Peyer's patch (tissue), 4 donors: ENCODE measurements at regions not wholly inside any gene's neighbourhood (a gene's known extent, or its start where the extent isn't known, plus 50 kb on each side); places are given as distances from the start of the nearest gene placed in this dataset.

Source experiments
- DNase-seq, 3 donors: peaks; one replicate each; pipeline ENCODE4 v3.0.0-alpha.2; 2017 to 2019
- H3K27ac ChIP-seq, 4 donors: fragments of 200-600 bp; sonication (generic); one replicate each; pipeline ENCODE4 v1.5.1; 2016 to 2019
- H3K27me3 ChIP-seq, 2 donors: fragments of 200-600 bp; sonication (generic); one replicate each; pipeline ENCODE4 v1.5.1; 2019
- H3K36me3 ChIP-seq, 3 donors: fragments of 200-600 bp; sonication (generic); one replicate each; pipeline ENCODE4 v1.5.1; 2016 to 2019
- H3K4me1 ChIP-seq, 4 donors: fragments of 200-600 bp; sonication (generic); one replicate each; pipeline ENCODE4 v1.5.1; 2016 to 2019
- H3K4me3 ChIP-seq, 4 donors: fragments of 200-600 bp; sonication (generic); 1 replicate in 3 of 4; 2 replicates in 1 of 4; pipeline ENCODE4 v1.5.1; 2016 to 2019; ENCODE audit warnings: mild to moderate bottlenecking in 1 of 4
- H3K9me3 ChIP-seq, 4 donors: fragments of 200-600 bp; sonication (generic); one replicate each; pipeline ENCODE4 v1.5.1; 2016 to 2019; ENCODE audit warnings: mild to moderate bottlenecking in 1 of 4
- CTCF ChIP-seq, 6 experiments: fragments of 450-650 bp in 4 of 6; fragments of 200-600 bp in 2 of 6; sonication (generic) in 1 of 6; IDR thresholded peaks; one replicate each; pipeline ENCODE4 v1.5.1; 2017 to 2019; ENCODE audit warnings: antibody characterized with exemption in 6 of 6, mild to moderate bottlenecking in 3 of 6, moderate library complexity in 1 of 6
- POLR2A ChIP-seq, 2 donors: fragments of 450-650 bp; IDR thresholded peaks; one replicate each; pipeline ENCODE4 v1.5.1; 2017; ENCODE audit warnings: antibody characterized with exemption in 2 of 2, mild to moderate bottlenecking in 2 of 2, moderate library complexity in 2 of 2

GRCh38 chr7:46518713-46519112 is 597.6 kb upstream of the IGFBP3 start:
- H3K4me1 ChIP-seq = no peaks in the 10 kb centered on the region
- no peak overlapping the region for H3K4me3 ChIP-seq
- H3K9me3 ChIP-seq = no peaks in the 10 kb centered on the region
- no peak for TF ChIP-seq POLR2A (IDR thresholded peaks at IDR 0.05)
- TF ChIP-seq CTCF (IDR thresholded peaks at IDR 0.05) = no peak
- no peaks in the 10 kb centered on the region for H3K27me3 ChIP-seq
- no peak overlapping the region for H3K27ac ChIP-seq
- H3K36me3 ChIP-seq = no peaks in the 10 kb centered on the region
- no peak for DNase-seq

- H3K36me3 ChIP-seq = no peaks in the 10 kb centered on the region
- no peak for DNase-seq
- no peak overlapping the region for H3K4me3 ChIP-seq
- H3K27ac ChIP-seq = no peak overlapping the region
- no peaks in the 10 kb centered on the region for H3K9me3 ChIP-seq
- TF ChIP-seq POLR2A (IDR thresholded peaks at IDR 0.05) (no peak), CTCF (IDR thresholded peaks at IDR 0.05) (no peak)
- H3K27me3 ChIP-seq = no peaks in the 10 kb centered on the region
- H3K4me1 ChIP-seq = peaks cover 0 to 4% (median 0%) of the 10 kb centered on the region in 4 donors
Observed at GRCh38 chr7:46515844-46516590, 594.9 kb upstream of the IGFBP3 start.

- H3K36me3 ChIP-seq = no peaks in the 10 kb centered on the region
- no peaks in the 10 kb centered on the region for H3K27me3 ChIP-seq
- no peak overlapping the region for H3K27ac ChIP-seq
- no peak for DNase-seq
- H3K9me3 ChIP-seq = no peaks in the 10 kb centered on the region
- peaks cover 0 to 4% (median 0%) of the 10 kb centered on the region in 4 donors for H3K4me1 ChIP-seq
- TF ChIP-seq POLR2A (IDR thresholded peaks at IDR 0.05) = no peak
- TF ChIP-seq CTCF (IDR thresholded peaks at IDR 0.05) = no peak
- no peak overlapping the region for H3K4me3 ChIP-seq
Observed at GRCh38 chr7:46513447-46513848, 592.4 kb upstream of the IGFBP3 start.

GRCh38 chr7:46512891-46513413 is 591.9 kb upstream of the IGFBP3 start:
- Histone ChIP-seq H3K4me3 (no peak overlapping the region), H3K4me1 (peaks cover 0 to 4% (median 0%) of the 10 kb centered on the region in 4 donors), H3K36me3 (no peaks in the 10 kb centered on the region), H3K9me3 (no peaks in the 10 kb centered on the region), H3K27ac (no peak overlapping the region), H3K27me3 (no peaks in the 10 kb centered on the region)
- DNase-seq = no peak
- TF ChIP-seq POLR2A (IDR thresholded peaks at IDR 0.05) (no peak), CTCF (IDR thresholded peaks at IDR 0.05) (no peak)

GRCh38 chr7:46511442-46512215 is 590.6 kb upstream of the IGFBP3 start:
- no peak for TF ChIP-seq POLR2A (IDR thresholded peaks at IDR 0.05)
- no peak for TF ChIP-seq CTCF (IDR thresholded peaks at IDR 0.05)
- no peaks in the 10 kb centered on the region for H3K27me3 ChIP-seq
- no peak overlapping the region for H3K27ac ChIP-seq
- peaks cover 0 to 4% (median 0%) of the 10 kb centered on the region in 4 donors for H3K4me1 ChIP-seq
- H3K36me3 ChIP-seq = no peaks in the 10 kb centered on the region
- no peak overlapping the region for H3K4me3 ChIP-seq
- H3K9me3 ChIP-seq = no peaks in the 10 kb centered on the region
- DNase-seq = no peak
